ENCODE measurements at regions not wholly inside any gene's neighbourhood (a gene's known extent, or its start where the extent isn't known, plus 50 kb on each side); places are given as distances from the start of the nearest gene placed in this dataset.
A peak's percentile ranks its signal among the peaks of the same experiment; 100 is the strongest.
"Not testable (repeated sequence)": the region's sequence is repeated elsewhere in the genome, so short reads cannot be mapped to it uniquely, and the experiment has no call there.

DNA sequence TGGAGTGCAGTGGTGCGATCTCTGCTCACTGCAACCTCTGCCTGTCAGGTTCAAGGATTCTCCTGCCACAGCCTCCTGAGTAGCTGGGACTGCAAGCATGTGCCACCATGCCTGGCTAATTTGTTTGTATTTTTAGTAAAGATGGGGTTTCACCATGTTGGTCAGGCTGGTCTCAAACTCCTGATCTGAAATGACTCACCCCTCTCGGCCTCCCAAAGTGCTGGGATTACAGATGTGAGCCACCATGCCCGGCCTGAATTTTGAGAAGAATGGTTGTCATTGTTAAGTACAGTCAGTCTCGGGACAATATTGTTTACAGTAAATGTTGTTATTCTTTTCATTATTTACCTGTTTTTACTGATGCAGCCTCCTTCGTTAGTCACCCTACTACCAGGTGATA lies 1226.2 kb upstream of the TENM3 start:
- no peak for DNase-seq (ENCODE audit: low spot score)

DNA sequence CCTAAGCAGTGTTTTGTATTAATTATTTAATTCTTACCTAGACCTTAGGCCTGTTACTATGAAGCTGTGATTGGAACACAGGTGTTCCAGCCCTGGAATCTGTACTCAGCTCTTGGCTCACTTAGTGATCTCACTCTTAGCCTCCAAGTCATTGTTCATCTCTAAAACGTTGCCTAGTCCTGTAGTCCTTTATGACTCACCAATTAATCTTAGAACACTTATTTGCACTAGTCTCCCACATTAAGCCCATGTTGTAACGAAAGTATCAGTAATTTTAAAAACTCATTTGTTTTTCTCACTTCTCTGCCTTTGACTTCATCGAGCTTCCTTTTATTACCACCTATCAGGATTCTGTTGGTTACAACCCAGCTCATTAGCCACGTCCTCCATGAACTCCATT lies 1224.7 kb upstream of the TENM3 start:
- DNase-seq (ENCODE audit: low spot score): no peak

DNA sequence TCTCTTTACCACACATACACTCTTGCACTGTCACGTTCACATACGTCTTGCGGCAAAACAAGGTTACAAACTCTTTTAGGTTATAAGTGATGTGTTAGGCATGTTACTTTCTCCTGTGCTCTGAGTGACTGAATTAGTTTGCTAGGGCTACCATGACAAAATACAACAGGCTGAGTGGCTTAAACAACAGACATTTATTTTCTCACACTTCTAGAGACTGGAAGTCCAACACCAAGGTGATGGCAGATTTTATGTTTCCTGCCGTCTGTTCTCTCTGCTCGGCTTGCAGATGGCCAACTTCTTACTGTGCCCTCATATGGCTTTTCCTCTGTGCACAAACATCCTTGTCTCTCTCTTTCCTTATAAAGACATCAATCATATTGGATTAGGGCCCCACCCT lies 1224.3 kb upstream of the TENM3 start:
- no peak for DNase-seq (ENCODE audit: low spot score)

DNA sequence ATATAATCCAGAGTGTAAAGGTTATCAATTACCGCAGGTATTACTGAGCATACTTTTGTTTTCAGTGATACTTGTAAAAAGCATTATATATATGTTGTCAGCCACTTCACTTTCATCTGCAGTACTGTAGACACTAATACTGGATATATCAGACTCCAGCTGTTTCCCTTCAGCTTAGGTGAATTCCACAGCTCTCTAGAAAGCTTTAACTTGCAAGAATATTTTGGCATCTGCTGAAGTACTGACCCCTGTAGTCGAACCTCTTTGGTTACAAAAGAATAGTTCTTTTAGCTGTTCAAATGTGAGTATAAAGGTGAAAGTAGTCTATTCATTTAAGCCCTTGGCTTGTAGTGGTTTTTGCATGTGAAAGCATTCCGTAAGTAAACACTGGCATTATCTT lies 1222.7 kb upstream of the TENM3 start:
- DNase-seq (ENCODE audit: low spot score): no peak

DNA sequence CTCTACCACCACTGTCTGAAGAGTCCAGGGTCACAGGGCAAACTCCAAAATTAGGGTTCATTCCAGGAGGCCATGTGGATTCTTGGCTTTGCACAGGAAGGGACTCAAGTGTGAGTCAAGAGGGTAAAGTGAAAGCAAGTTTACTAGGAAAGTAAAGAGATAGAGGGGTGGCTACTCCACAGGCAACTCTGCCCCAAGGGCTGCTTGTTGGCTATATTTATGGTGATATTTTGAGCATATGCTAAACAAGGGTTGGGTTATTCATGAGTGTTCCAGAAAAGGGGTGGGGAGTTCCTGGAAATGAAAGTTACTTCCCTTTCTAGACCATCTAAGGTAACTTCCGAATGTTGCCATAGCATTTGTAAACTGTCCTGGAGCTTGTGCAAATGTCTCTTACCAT lies 1222.0 kb upstream of the TENM3 start:
- no peak for DNase-seq (ENCODE audit: low spot score)

DNA sequence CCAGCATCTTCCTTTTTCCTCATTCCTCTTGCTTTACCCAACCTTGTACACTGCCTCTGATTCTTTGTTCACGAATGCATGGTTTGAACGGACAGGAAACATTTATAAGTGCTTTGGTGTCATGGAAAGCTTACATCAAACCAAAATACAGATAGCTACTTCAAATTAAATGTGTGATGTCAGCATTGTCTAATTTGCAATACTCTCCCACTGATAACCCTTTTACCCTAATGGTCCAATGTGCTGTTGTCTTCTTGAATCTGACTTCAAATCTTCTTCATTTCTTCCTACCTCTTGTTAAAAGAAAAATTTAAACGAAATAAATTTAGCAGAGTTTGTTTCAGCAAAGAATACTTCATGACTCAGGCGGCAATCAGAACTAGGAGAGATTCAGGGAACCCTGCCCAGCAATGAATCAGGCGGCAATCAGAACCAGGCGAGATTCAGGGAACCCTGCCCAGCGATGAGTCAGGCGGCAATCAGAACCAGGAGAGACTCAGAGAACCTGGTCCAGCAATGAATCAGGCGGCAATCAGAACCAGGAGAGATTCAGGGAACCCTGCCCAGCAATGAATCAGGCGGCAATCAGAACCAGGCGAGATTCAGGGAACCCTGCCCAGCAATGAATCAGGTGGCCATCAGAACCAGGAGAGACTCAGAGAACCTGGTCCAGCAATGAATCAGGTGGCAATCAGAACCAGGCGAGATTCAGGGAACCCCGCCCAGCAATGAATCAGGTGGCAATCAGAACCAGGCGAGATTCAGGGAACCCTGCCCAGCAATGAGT lies 1212.9 kb upstream of the TENM3 start:
- DNase-seq (ENCODE audit: low spot score): peak; percentile 4

DNA sequence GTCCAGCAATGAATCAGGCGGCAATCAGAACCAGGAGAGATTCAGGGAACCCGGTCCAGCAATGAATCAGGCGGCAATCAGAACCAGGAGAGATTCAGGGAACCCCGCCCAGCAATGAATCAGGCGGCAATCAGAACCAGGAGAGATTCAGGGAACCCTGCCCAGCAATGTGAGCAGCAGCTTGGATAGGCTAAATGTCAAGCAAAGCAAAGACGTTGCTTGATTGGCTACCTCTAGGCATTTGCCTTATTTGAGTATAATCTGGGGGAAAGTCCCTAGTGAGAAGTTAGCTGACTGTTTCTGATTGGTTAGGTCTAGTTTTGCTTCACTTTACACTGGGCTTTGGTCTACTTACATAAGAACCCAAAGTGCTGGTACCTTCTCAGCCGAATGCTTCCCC lies 1212.2 kb upstream of the TENM3 start:
- DNase-seq (ENCODE audit: low spot score): no peak

DNA sequence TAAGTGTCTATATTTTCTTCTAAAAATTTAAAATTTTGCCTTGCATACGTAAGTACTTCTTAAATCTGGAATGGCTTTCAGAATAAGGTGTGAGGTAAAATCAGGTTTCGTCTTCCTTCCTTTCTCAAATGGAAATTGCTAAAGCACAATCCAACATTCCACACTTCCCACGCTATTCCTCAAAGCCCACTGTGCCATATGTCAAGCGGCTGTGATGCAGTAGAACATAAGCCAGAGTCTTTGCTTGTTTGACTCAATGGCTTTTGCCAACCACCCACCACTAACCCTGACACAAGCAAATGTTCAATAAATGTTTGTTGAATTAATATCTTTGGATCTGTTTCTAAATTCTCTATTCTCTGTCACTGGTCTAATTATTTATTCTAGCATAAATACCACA lies 1199.7 kb upstream of the TENM3 start:
- DNase-seq (ENCODE audit: low spot score): no peak

DNA sequence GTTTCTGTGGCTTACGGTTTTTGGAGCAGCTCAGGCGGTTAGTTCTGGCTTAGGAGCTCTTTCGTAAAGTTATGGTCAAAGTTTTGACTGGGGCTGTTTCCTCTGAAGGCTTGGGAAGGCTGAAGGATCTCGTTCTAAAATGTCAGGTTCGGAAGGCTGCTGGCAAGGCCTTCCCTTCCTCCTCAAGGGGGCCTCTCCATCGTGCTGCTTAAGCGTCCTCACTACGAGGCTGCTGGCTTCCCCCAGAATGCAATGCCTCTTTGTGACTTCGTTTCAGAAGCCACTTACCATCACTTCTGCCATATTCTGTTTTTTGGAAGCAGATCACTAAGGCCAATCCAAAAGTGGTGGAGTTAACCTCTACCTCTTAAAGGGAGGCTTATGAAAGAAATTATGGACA lies 1196.4 kb upstream of the TENM3 start:
- no peak for DNase-seq (ENCODE audit: low spot score)

DNA sequence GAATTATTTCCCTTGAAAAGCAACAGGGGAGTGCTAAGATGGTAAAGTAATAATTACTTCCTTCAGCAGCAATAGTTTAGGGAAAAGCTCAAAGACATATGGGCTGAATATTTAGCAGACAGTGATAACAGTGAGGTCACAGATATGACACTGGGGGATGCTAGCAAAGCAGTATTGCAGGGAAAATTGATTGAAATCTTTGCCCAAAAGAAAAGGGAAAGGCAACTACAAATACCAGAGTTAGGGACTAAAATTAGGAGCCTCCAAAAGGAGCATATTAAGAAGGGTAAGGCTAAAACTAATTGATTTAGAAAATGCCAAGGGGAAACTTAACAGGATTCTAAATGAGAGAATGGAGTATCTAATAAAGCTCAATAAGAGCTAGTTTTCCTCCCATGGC lies 1191.3 kb upstream of the TENM3 start:
- no peak for DNase-seq (ENCODE audit: low spot score)

DNA sequence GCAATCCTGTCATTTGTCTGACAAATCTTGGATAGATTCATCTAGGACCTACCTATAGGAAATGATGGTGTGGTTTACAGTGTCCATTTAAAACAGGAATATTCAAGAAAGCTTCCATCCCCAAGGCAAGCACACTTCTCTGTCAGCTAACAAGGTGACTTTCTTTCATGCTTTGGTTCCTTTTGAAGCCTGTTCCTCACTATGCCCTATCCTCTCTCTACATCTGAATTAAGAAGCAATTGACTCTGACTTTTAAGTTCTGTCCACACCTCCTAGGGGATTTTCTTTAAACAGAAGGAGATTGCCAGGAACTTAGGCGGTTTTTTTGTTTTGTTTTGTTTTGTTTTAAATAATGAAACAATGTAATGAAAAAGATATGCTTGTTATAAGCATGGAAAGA lies 1181.4 kb upstream of the TENM3 start:
- no peak for DNase-seq (ENCODE audit: low spot score)

DNA sequence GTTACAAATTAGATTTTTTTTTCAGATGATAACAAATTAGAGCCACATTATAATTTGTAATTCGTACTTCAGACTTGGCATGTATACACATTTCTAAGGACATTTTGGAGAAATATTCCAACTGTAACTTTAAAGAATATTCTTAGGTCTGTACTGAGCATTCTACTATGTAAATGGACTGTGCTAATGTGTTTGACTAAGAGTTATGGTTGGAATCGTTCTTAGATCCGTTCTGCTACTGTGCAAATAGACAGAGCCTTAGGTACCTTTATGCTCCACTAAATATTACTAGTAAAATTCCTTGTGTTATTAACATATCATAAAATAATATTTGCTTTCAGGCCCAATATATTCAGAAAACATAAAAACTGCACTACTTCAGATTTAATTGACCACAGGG lies 1180.0 kb upstream of the TENM3 start:
- no peak for DNase-seq (ENCODE audit: low spot score)

DNA sequence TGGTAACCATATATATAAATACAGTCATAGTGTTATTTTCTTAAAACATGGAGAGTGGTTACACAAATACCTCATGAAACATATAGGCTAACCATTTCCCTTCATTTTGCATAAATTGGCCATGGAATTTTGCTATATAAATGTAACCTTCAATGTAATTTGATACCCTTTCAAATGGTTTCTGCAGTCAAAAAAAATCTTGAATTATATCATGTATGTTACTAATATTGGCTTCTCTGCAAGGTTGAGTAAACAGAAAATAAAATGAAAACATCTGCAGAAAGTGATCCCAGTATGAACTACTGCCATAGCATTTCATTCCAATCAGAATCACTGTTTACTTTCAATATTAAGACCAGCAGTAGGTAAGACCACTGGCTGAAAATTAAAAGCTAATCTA lies 1165.9 kb upstream of the TENM3 start:
- DNase-seq (ENCODE audit: low spot score): no peak

DNA sequence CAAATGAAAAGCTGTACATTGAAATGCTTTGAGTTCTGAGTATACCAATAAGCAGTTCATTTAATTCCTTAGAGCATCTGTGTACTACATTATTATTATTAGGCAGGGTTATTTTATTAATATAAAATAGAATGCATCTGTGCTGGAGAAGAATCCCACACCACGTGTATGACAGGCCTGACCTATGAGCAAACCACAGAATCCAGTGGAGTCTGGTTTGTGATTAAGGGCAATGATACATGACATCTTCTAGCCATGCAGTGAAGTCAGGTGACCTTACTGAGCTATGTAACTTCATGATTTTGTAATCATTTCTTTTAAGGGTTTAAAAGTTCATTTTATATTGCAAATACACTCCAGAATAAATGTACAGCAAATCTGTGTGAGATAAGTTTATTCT lies 1165.0 kb upstream of the TENM3 start:
- DNase-seq (ENCODE audit: low spot score): no peak

DNA sequence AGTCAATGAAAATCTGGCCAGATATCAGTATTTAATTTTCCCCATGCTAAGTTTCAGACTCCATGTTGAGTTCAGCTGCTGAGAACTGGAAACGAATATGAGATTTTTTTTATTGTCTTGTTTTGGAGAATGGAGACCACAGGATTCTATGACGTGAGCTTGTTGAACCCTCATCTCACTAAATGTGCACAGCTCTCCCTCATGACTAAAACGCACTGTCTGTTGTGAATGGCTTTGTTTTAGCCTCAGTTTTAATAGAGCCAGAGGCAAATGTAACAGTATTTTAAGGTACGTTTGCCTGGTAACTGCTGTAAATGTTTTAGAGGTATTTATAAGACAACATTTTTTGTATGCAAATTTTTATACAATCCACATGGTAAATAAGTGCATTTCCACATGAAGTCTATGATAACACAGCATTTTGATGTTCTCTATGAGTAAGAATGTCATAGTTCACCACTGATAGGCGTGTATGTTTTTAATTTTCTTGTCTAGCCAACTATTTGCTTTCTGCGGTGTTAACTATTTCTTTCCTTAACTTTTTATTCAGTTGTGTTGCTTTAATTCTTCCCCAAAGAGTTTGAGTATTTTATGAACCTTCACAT lies 1159.3 kb upstream of the TENM3 start:
- no peak for DNase-seq (ENCODE audit: low spot score)

DNA sequence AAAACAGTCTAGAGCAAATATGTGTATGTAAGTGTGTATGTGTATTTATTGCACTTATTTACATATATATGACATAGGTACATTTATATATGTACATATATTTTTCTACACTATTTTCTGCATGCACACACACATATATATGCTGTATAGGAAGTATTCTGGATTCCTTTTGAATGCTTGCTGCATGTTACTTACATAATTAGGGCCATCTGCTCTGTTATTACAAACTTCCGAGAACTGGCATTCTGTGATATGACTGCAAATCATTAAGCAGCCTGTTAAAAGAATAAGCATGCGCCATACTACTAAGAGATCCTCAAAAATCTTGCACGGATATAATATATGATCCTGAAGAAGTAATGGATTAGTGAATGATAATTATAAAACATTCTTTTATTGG lies 1157.6 kb upstream of the TENM3 start:
- no peak for DNase-seq (ENCODE audit: low spot score)

DNA sequence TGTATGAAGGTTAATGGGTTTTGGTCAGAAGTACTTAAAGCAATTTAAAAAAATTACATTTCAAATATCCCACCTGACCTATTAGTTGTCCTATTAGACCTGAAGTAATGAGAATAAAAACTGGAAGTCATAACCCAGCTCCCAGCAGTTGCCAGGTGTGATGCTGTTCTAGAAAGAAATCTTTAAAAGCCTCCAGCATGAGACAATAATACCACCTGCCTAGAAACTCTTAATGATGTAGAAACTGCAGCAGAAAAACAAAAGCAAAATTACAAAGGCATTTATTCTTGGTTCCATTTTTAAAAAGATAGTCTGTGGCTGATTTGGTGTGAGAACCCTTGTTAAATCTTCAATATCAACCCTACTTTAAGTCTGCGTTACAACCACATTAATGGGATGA lies 1137.7 kb upstream of the TENM3 start:
- DNase-seq (ENCODE audit: low spot score): no peak

DNA sequence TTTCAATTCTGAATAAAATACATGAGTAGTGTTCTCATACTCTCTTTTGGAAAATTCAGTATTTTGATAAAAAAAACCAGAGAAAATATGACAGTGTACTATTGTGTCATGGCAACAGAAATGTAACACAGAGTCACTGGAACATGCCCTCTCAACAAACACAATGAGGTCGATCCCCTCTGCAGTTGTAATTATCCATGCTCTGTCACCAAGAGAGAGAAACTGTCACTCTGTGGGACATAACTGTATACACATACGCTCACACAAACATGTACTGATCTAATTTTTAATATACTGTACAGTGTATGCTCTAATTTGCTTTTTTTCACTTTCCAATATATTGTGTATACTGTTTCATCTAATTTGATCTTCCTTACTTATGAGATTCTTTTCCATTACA lies 1136.8 kb upstream of the TENM3 start:
- no peak for DNase-seq (ENCODE audit: low spot score)

DNA sequence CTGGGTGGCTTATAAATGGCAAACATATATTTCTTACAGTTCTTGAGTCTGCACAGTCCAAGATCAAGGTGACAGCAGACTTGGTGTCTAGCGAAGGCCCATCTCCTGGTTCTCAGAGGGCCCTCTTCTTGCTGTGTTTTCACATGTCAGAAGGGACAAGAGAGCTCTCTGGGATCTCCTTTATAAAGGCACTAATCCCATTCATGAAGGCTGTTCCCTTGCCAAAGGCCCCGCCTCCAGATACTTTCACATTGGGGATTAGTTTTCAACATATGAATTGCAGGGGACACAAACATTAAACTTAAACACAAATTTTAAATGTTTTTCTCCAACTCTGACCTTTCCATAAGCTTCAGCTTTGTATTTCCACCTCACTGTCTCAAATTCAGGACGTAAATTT lies 1135.0 kb upstream of the TENM3 start:
- no peak for DNase-seq (ENCODE audit: low spot score)

DNA sequence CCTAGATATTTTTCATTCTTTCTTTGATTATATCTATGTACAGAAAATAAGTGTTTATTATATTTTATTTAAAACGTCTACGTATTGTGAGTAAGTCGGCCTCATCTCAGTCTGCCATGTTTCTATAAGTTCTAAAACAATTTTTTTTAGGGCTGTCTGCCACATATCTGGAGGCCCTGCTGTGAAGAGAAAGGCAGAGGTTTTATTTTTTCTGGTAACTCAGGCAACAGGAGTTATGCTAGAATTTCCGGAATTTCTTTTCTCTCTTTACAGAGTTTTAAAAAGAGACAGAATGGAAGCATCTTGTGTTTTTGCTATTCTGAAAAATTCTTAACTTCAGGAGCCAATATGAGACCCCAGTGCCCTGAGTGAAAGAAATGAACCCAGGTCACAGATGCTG lies 1124.0 kb upstream of the TENM3 start:
- DNase-seq (ENCODE audit: low spot score): no peak

DNA sequence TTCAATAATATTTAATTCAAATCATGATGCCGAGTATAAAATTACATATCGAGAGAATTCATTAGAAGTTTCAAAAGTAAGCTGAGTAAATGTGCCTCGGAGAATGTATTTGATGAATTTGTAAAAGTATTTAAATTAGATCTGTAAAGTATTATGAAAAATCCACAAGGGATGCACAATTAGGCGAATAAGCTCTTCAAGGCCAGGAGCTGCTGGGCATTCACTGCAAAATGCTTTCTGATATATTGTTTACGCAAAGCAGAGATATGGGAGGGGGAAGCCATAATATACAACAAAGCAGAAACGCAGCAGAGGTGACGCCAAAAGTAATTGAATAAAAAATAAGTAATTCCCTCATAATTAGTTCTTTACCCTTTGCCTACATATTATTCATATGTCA lies 1121.5 kb upstream of the TENM3 start:
- no peak for DNase-seq (ENCODE audit: low spot score)

DNA sequence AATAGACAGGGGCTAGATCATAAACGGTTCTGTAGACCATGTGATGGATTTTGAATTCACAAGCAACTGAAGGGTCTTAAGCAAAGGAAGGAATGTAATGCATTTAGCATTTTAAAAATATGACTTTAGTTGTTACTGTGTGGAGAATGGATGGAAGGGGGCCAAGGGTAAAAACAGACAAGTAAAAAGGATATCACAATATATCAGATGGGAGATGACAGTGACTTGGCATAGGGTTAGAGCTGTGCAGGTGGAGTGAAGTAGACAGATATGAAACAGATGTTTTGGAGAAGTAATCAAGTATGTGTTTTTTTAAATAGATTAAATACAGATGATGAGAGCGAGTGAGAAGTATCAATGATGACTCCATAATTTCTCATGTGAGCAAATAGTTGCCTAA lies 1116.0 kb upstream of the TENM3 start:
- DNase-seq (ENCODE audit: low spot score): no peak

DNA sequence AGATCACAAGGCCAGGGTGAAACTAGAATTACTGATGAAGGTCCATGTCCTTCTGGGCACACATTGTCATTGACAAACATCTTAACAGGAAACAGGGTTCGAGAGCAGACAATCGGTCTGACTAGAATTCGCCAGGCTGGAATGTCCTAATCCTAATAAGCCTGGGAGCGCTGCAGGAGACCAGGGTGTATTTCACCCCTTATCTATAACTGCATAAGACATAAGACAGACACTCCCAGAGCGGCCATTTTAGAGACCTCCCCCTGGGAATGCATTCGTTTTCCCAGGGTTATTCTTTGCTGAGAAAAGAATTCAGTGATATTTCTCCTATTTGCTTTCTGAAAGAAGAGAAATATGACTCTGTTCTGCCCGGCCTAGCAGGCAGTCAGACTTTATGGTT lies 1112.9 kb upstream of the TENM3 start:
- not testable (repeated sequence) for DNase-seq (ENCODE audit: low spot score)

DNA sequence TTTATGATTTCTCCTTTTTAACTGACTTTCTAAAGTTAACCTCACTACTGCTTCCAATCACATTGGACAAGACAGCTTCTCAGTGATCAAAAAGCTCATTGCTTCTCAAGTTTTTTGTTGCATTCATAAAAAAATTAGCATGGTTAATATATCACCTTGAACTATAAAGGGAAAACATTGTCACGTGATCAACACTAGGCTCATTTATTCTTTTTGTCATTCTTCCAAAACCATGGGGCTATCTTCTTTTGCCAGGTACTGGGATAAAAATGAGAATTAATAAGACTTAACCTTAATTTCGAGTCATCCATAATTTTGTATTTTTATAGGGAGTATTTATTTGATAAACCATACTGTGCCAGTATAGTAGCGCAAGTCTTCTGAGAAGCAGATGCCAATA lies 1105.9 kb upstream of the TENM3 start:
- DNase-seq (ENCODE audit: low spot score): no peak

All from AG08395 (cell line).